Breast epithelium (tissue), 3 donors: ENCODE measurements at regions not wholly inside any gene's neighbourhood (a gene's known extent, or its start where the extent isn't known, plus 50 kb on each side); places are given as distances from the start of the nearest gene placed in this dataset.

Source experiments
- CTCF ChIP-seq, 3 donors: fragments of 450-650 bp; IDR thresholded peaks; one replicate each; pipeline ENCODE4 v1.5.1; 2016 to 2017; ENCODE audit warnings: antibody characterized with exemption in 3 of 3, mild to moderate bottlenecking in 3 of 3, moderate library complexity in 3 of 3
- POLR2A ChIP-seq: fragments of 450-650 bp; IDR thresholded peaks from one replicate; pipeline ENCODE4 v1.6.1; 2016; ENCODE audit warnings: antibody characterized with exemption, mild to moderate bottlenecking, moderate library complexity
- POLR2AphosphoS5 ChIP-seq, 3 donors: sonication (generic); formaldehyde crosslinking; IDR thresholded peaks; one replicate each; pipeline ENCODE4 v1.6.1; 2017; ENCODE audit warnings: antibody characterized with exemption in 3 of 3

GRCh38 chr7:86914551-86914950, 144.9 kb downstream of the ELAPOR2 start:
- TF ChIP-seq CTCF (IDR thresholded peaks at IDR 0.05) (peak in 2 of 3 donors; percentile 24 to 49), POLR2A (no peak), POLR2AphosphoS5 (IDR thresholded peaks at IDR 0.05) (no peak)
